ENCODE measurements at regions not wholly inside any gene's neighbourhood (a gene's known extent, or its start where the extent isn't known, plus 50 kb on each side); places are given as distances from the start of the nearest gene placed in this dataset.
"Not testable (repeated sequence)": the region's sequence is repeated elsewhere in the genome, so short reads cannot be mapped to it uniquely, and the experiment has no call there.

DNA sequence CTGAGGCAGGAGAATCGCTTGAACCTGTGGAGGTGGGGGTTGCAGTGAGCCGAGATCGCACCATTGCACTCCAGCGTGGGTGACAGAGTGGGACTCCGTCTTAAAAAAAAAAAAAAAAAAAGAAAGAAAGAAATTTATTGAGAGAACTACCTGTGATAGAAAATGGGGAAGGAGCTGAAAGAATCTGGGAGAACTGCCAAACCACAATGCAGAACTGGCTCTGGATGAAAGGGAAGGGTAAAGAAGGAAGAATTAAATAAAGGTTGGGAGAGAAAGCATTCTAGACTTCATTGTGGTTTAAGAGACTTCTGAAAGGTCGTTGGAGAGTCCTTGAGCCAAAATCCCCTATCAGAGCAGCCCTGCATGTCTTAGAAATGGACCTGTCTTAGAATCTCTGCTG is 567.9 kb upstream of the HTR2C start:
- no peak for DNase-seq (ENCODE audit: low read depth)

DNA sequence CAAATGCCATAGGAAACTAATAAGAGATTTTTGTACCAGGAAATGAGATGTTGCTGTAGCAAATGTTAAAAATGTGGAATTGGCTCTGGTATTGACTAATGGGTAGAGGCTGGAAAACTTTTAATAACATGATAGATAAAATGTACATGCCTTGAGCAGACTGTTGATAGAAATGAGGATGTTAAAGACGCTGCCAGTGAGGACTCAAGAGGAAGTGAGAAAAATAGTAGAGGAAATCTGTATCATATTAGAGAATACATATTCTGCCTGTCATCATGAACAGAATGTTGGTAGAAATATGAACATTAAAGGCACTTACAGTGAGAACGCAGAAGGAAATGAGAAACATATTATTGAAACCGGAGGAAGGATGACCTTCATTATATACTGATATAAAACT is 577.2 kb upstream of the HTR2C start:
- no peak for DNase-seq (ENCODE audit: low read depth)
- H3K4me1 ChIP-seq (ENCODE audit: control insufficient read depth, insufficient read depth, low read length): no peaks in the 10 kb centered on the region
- no peaks in the 10 kb centered on the region for H3K36me3 ChIP-seq (ENCODE audit: control insufficient read depth, insufficient read depth, low read length, severe bottlenecking)

More for the DNA sequence above, 567.9 kb upstream of the HTR2C start:
- H3K36me3 ChIP-seq (ENCODE audit: control insufficient read depth, insufficient read depth, low read length, severe bottlenecking): no peaks in the 10 kb centered on the region
- H3K9me3 ChIP-seq (ENCODE audit: control insufficient read depth, low read length): no peaks in the 10 kb centered on the region
- no peak overlapping the region for H3K4me3 ChIP-seq (ENCODE audit: low read length)
- peaks cover 11% of the 10 kb centered on the region for H3K27me3 ChIP-seq (replicated peaks; ENCODE audit: control insufficient read depth, insufficient read depth, low read length)
- H3K4me1 ChIP-seq (ENCODE audit: control insufficient read depth, insufficient read depth, low read length): no peaks in the 10 kb centered on the region
- H3K9ac ChIP-seq (ENCODE audit: low read length): no peak overlapping the region

DNA sequence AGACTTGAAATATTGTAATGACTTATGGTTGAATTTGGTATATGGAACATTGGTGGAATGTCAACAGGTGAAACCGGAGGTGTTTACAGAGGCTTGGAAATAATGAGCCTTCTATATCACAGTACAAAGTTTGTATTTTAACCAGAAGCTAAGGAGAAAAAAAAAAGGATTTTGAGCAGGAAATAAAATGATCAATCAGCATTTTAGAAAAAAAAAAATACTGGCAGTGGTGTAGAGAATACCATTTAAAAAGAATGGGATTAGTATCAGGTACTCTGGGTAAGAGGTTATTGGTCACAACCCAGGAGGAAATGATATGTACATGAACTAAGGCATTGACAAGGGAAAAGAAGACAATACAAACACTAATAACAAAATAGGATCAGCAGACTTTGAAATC is 587.1 kb upstream of the HTR2C start:
- no peaks in the 10 kb centered on the region for H3K4me1 ChIP-seq (ENCODE audit: control insufficient read depth, insufficient read depth, low read length)
- H3K9me3 ChIP-seq (ENCODE audit: control insufficient read depth, low read length): peaks cover 3% of the 10 kb centered on the region

More for the DNA sequence above, 577.2 kb upstream of the HTR2C start:
- H3K4me3 ChIP-seq (ENCODE audit: low read length): no peak overlapping the region
- no peaks in the 10 kb centered on the region for H3K9me3 ChIP-seq (ENCODE audit: control insufficient read depth, low read length)
- H3K27me3 ChIP-seq (replicated peaks; ENCODE audit: control insufficient read depth, insufficient read depth, low read length): peaks cover 17% of the 10 kb centered on the region
- no peak overlapping the region for H3K9ac ChIP-seq (ENCODE audit: low read length)

DNA sequence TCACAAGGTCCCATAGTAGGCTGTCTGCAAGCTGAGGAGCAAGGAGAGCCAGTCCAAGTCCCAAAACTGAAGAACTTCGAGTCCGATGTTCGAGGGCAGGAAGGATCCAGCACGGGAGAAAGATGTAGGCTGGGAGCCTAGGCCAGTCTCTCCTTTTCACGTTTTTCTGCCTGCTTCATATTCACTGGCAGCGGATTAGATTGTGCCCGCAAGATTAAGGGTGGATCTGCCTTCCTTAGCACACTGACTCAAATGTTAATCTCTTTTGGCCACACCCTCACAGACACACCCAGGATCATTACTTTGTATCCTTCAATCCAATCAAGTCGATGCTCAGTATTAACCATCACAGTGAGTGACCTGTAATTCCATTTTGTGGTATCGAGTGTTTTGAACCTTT is 592.2 kb upstream of the HTR2C start:
- H3K4me1 ChIP-seq (ENCODE audit: control insufficient read depth, insufficient read depth, low read length); H3K9me3 ChIP-seq (ENCODE audit: control insufficient read depth, low read length); H3K9ac ChIP-seq (ENCODE audit: low read length); H3K27me3 ChIP-seq (replicated peaks; ENCODE audit: control insufficient read depth, insufficient read depth, low read length); H3K4me3 ChIP-seq (ENCODE audit: low read length); H3K36me3 ChIP-seq (ENCODE audit: control insufficient read depth, insufficient read depth, low read length, severe bottlenecking); DNase-seq (ENCODE audit: low read depth): not testable (repeated sequence)

More for the DNA sequence above, 587.1 kb upstream of the HTR2C start:
- DNase-seq (ENCODE audit: low read depth): no peak
- Histone ChIP-seq H3K27me3 (replicated peaks; ENCODE audit: control insufficient read depth, insufficient read depth, low read length) (no peaks in the 10 kb centered on the region), H3K4me3 (ENCODE audit: low read length) (no peak overlapping the region), H3K36me3 (ENCODE audit: control insufficient read depth, insufficient read depth, low read length, severe bottlenecking) (no peaks in the 10 kb centered on the region), H3K9ac (ENCODE audit: low read length) (no peak overlapping the region)

DNA sequence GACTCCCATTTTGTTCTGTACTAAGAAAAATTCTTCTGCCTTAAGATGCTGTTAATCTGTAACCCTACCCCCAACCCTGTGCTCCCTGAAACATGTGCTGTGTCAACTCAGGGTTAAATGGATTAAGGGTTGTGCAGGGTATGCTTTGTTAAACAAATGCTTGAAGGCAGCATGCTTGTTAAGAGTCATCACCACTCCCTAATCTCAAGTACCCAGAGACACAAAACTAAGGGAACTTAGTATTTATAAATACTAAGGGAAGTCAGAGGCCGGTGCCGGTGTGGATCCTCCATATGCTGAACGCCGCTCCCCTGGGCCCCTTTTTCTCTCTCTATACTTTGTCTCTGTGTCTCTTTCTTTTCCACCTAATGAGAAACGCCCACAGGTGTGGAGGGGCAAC is 593.2 kb upstream of the HTR2C start:
- not testable (repeated sequence) for H3K4me1 ChIP-seq (ENCODE audit: control insufficient read depth, insufficient read depth, low read length); H3K36me3 ChIP-seq (ENCODE audit: control insufficient read depth, insufficient read depth, low read length, severe bottlenecking); DNase-seq (ENCODE audit: low read depth); H3K9ac ChIP-seq (ENCODE audit: low read length); H3K4me3 ChIP-seq (ENCODE audit: low read length); H3K27me3 ChIP-seq (replicated peaks; ENCODE audit: control insufficient read depth, insufficient read depth, low read length)
- peaks cover 13% of the 10 kb centered on the region for H3K9me3 ChIP-seq (ENCODE audit: control insufficient read depth, low read length)

DNA sequence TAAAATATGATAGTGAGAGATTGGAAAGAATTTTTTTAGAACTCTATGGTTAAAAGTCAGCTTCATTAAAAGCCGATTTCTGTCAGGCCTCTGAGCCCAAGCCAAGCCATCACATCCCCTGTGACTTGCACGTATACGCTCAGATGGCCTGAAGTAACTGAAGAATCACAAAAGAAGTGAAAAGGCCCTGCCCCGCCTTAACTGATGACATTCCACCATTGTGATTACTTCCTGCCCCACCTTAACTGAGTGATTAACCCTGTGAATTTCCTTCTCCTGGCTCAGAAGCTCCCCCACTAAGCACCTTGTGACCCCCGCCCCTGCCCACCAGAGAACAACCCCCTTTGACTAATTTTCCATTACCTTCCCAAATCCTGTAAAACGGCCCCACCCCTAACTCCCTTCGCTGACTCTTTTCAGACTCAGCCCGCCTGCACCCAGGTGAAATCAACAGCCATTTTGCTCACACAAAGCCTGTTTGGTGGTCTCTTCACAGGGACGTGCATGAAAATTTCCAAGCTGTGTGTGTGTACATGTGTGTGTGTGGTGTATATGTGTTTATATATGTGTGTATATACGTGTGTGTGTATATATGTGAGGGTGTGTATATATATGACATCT is 595.5 kb upstream of the HTR2C start:
- H3K36me3 ChIP-seq (ENCODE audit: control insufficient read depth, insufficient read depth, low read length, severe bottlenecking); DNase-seq (ENCODE audit: low read depth); H3K4me1 ChIP-seq (ENCODE audit: control insufficient read depth, insufficient read depth, low read length); H3K4me3 ChIP-seq (ENCODE audit: low read length); H3K27me3 ChIP-seq (replicated peaks; ENCODE audit: control insufficient read depth, insufficient read depth, low read length); H3K9ac ChIP-seq (ENCODE audit: low read length): not testable (repeated sequence)
- peaks cover 14% of the 10 kb centered on the region for H3K9me3 ChIP-seq (ENCODE audit: control insufficient read depth, low read length)

DNA sequence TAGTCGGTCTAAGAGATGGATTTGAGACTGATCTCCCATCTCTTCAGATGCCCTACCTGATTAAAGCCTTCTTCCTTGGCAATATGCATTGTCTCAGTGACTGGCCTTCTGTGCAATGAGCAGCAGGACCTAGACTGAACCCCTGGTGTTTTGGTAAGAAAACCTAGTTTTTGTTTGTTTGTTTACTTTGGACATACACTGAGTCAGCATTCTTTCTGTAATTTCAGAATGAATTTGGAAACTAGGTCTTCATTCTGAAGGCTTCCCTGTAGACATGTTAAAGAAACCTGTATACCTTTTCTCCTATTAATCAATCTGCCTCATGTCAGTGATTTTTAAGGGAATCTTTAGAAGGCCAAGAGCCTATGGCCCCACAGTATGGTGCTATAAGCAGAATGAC is 597.5 kb upstream of the HTR2C start:
- Histone ChIP-seq H3K4me1 (ENCODE audit: control insufficient read depth, insufficient read depth, low read length) (no peaks in the 10 kb centered on the region), H3K4me3 (ENCODE audit: low read length) (no peak overlapping the region), H3K9me3 (ENCODE audit: control insufficient read depth, low read length) (peaks cover 18% of the 10 kb centered on the region), H3K36me3 (ENCODE audit: control insufficient read depth, insufficient read depth, low read length, severe bottlenecking) (no peaks in the 10 kb centered on the region), H3K27me3 (replicated peaks; ENCODE audit: control insufficient read depth, insufficient read depth, low read length) (peaks cover 8% of the 10 kb centered on the region), H3K9ac (ENCODE audit: low read length) (no peak overlapping the region)
- DNase-seq (ENCODE audit: low read depth): no peak

DNA sequence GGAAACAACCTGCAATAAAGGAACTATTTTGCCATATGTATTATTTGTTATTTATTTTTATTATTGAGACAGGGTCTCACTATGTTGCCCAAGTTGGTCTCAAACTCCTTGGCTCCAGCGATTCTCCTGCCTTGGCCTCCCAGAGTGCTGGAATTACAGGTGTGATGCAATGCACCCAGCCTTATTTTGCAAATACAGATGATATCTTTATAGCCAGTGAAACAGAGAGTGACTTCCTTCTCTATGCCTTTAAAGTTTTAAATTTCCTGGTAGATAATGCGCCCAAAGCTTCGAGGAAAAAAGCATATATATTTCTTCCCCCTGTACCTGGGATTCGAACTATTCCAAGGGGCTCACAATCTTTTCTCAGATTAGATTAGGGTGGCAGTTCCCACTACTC is 601.1 kb upstream of the HTR2C start:
- Histone ChIP-seq H3K9me3 (ENCODE audit: control insufficient read depth, low read length) (peaks cover 38% of the 10 kb centered on the region), H3K36me3 (ENCODE audit: control insufficient read depth, insufficient read depth, low read length, severe bottlenecking) (no peaks in the 10 kb centered on the region), H3K4me3 (ENCODE audit: low read length) (no peak overlapping the region), H3K27me3 (replicated peaks; ENCODE audit: control insufficient read depth, insufficient read depth, low read length) (peaks cover 14% of the 10 kb centered on the region), H3K4me1 (ENCODE audit: control insufficient read depth, insufficient read depth, low read length) (no peaks in the 10 kb centered on the region), H3K9ac (ENCODE audit: low read length) (no peak overlapping the region)
- no peak for DNase-seq (ENCODE audit: low read depth)

DNA sequence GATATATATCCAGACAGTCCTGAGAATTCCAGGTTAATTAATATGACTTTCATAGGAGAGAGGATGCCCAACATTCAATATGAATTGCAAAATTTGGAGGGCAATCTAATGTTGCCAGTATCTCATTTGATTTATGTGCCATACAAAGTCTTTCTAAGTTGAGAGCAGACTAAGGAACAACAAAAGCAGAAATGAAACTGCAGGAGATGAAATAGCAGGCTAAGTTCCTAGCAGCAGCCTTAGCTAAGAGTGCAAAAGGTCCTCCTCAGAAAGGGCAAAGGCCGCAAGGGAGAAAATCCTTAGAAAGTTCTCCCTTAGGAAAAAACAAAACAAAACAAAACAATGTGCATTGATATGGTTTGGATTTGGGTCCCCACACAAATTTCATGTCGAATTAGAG is 602.9 kb upstream of the HTR2C start:
- no peak overlapping the region for H3K9ac ChIP-seq (ENCODE audit: low read length)
- no peak overlapping the region for H3K4me3 ChIP-seq (ENCODE audit: low read length)
- H3K9me3 ChIP-seq (ENCODE audit: control insufficient read depth, low read length): peaks cover 27% of the 10 kb centered on the region
- no peaks in the 10 kb centered on the region for H3K4me1 ChIP-seq (ENCODE audit: control insufficient read depth, insufficient read depth, low read length)
- DNase-seq (ENCODE audit: low read depth): no peak
- H3K36me3 ChIP-seq (ENCODE audit: control insufficient read depth, insufficient read depth, low read length, severe bottlenecking): no peaks in the 10 kb centered on the region
- H3K27me3 ChIP-seq (replicated peaks; ENCODE audit: control insufficient read depth, insufficient read depth, low read length): peaks cover 14% of the 10 kb centered on the region

DNA sequence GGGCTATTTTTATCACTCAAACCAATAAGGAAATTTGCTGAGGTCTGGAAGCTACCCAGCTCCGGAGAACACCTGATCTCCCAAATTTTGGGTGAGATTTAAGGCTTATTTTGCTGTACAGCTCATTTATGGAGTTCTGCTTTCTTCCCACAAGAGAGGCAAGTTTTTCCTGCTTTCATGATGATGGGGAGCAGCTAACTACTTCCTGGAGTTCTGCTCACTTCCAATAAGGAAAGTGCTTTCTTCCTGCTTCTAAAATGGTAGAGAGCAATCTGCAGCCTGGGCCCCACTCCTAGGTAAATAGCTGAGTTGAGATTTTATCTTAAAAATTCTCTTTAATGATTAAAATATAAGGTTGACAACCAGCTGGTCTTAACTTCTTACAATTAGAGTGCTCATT is 606.0 kb upstream of the HTR2C start:
- no peak overlapping the region for H3K4me3 ChIP-seq (ENCODE audit: low read length)
- H3K9me3 ChIP-seq (ENCODE audit: control insufficient read depth, low read length): peaks cover 23% of the 10 kb centered on the region
- H3K4me1 ChIP-seq (ENCODE audit: control insufficient read depth, insufficient read depth, low read length): no peaks in the 10 kb centered on the region
- peaks cover 18% of the 10 kb centered on the region for H3K27me3 ChIP-seq (replicated peaks; ENCODE audit: control insufficient read depth, insufficient read depth, low read length)
- DNase-seq (ENCODE audit: low read depth): no peak
- no peak overlapping the region for H3K9ac ChIP-seq (ENCODE audit: low read length)
- no peaks in the 10 kb centered on the region for H3K36me3 ChIP-seq (ENCODE audit: control insufficient read depth, insufficient read depth, low read length, severe bottlenecking)

DNA sequence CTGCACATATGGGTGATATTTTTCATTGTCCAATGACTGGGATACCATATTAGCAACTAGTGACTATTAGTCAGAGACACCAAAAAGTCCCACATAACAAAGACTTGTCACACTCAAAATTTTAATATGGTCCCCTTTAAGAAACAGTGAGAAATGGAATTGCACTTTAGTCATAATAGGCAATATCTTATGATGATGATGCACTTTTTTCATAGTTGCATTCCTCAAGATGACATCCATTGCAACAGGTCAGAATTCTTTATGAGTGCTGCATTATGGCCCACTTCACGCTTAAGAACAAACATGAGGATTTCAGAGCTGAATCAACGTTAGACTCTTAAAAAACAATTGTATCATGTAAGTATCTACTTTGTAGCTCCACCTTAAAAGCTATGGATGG is 608.4 kb upstream of the HTR2C start:
- peaks cover 10% of the 10 kb centered on the region for H3K27me3 ChIP-seq (replicated peaks; ENCODE audit: control insufficient read depth, insufficient read depth, low read length)
- no peaks in the 10 kb centered on the region for H3K4me1 ChIP-seq (ENCODE audit: control insufficient read depth, insufficient read depth, low read length)
- peaks cover 13% of the 10 kb centered on the region for H3K9me3 ChIP-seq (ENCODE audit: control insufficient read depth, low read length)
- H3K9ac ChIP-seq (ENCODE audit: low read length): no peak overlapping the region
- no peak overlapping the region for H3K4me3 ChIP-seq (ENCODE audit: low read length)
- H3K36me3 ChIP-seq (ENCODE audit: control insufficient read depth, insufficient read depth, low read length, severe bottlenecking): no peaks in the 10 kb centered on the region
- no peak for DNase-seq (ENCODE audit: low read depth)

DNA sequence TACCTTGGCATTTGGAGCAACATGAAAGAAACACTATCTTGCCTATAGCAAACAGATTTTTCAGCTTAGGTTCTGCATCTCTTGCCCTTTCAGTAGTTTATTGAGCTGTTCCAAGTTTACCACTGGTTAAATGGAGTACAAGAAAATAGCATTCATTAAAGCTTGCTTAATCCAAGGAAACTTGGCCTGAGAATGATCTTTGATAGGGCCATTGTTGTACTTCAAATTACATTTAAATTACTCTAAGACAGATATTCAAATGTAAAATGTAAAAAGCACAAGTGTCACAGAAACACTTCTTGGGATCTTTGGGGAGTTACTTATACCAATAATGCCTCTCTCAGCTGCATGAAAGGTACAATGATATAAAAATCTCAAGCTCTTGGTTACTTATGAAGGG is 609.0 kb upstream of the HTR2C start:
- H3K27me3 ChIP-seq (replicated peaks; ENCODE audit: control insufficient read depth, insufficient read depth, low read length): peaks cover 10% of the 10 kb centered on the region
- H3K4me3 ChIP-seq (ENCODE audit: low read length): no peak overlapping the region
- H3K9me3 ChIP-seq (ENCODE audit: control insufficient read depth, low read length): peaks cover 12% of the 10 kb centered on the region
- H3K9ac ChIP-seq (ENCODE audit: low read length): no peak overlapping the region
- no peaks in the 10 kb centered on the region for H3K4me1 ChIP-seq (ENCODE audit: control insufficient read depth, insufficient read depth, low read length)
- no peak for DNase-seq (ENCODE audit: low read depth)
- no peaks in the 10 kb centered on the region for H3K36me3 ChIP-seq (ENCODE audit: control insufficient read depth, insufficient read depth, low read length, severe bottlenecking)
